Right kidney (tissue), 1 donor: ENCODE measurements at regions not wholly inside any gene's neighbourhood (a gene's known extent, or its start where the extent isn't known, plus 50 kb on each side); places are given as distances from the start of the nearest gene placed in this dataset.
A peak's percentile ranks its signal among the peaks of the same experiment; 100 is the strongest.
"Not testable (repeated sequence)": the region's sequence is repeated elsewhere in the genome, so short reads cannot be mapped to it uniquely, and the experiment has no call there.

Experiments
- DNase-seq: peaks from one replicate; pipeline ENCODE4 v3.0.0-alpha.2; 2016

- no peak for DNase-seq
Measured at GRCh38 chr16:85276258-85276657, 164.0 kb upstream of the CIBAR2 start.

GRCh38 chr16:85276721-85277120, 164.4 kb upstream of the CIBAR2 start:
- DNase-seq, result no peak

- no peak for DNase-seq
Measured at GRCh38 chr16:85278839-85279238, 166.6 kb upstream of the CIBAR2 start.

GRCh38 chr16:85279402-85279801, 167.1 kb upstream of the CIBAR2 start:
- DNase-seq, result no peak

GRCh38 chr16:85279825-85280545, 167.7 kb upstream of the CIBAR2 start:
- no peak for DNase-seq

- no peak for DNase-seq
Measured at GRCh38 chr16:85281181-85281580, 168.9 kb upstream of the CIBAR2 start.

- no peak for DNase-seq
Measured at GRCh38 chr16:85282842-85283241, 170.6 kb upstream of the CIBAR2 start.

- no peak for DNase-seq
Measured at GRCh38 chr16:85283305-85284050, 171.2 kb upstream of the CIBAR2 start.

- peak; percentile 56 for DNase-seq
Measured at GRCh38 chr16:85284141-85284817, 172.0 kb upstream of the CIBAR2 start.

- no peak for DNase-seq
Measured at GRCh38 chr16:85285681-85286065, 173.4 kb upstream of the CIBAR2 start.

- no peak for DNase-seq
Measured at GRCh38 chr16:85286066-85286831, 174.0 kb upstream of the CIBAR2 start.

- peak; percentile 66 for DNase-seq
Measured at GRCh38 chr16:85286951-85287814, 174.9 kb upstream of the CIBAR2 start.

- not testable (repeated sequence) for DNase-seq
Measured at GRCh38 chr16:85287815-85288109, 175.5 kb upstream of the CIBAR2 start.

GRCh38 chr16:85288341-85288868, 176.1 kb upstream of the CIBAR2 start:
- no peak for DNase-seq

GRCh38 chr16:85288869-85289660, 176.8 kb upstream of the CIBAR2 start:
- no peak for DNase-seq

GRCh38 chr16:85289760-85290625, 177.7 kb upstream of the CIBAR2 start:
- no peak for DNase-seq

GRCh38 chr16:85290626-85291301, 178.5 kb upstream of the CIBAR2 start:
- no peak for DNase-seq

- peak; percentile 73 for DNase-seq
Measured at GRCh38 chr16:85291302-85292148, 179.3 kb upstream of the CIBAR2 start.
